ENCODE measurements at regions not wholly inside any gene's neighbourhood (a gene's known extent, or its start where the extent isn't known, plus 50 kb on each side); places are given as distances from the start of the nearest gene placed in this dataset.

GRCh38 chr2:128765811-128766210, 447.1 kb upstream of the HS6ST1 start:
- TF ChIP-seq CTCF (IDR thresholded peaks at IDR 0.05) (no peak), POLR2A (IDR thresholded peaks at IDR 0.05) (no peak)

Data from thyroid gland (tissue), 4 donors.